SK-N-SH (cell line): ENCODE measurements at regions not wholly inside any gene's neighbourhood (a gene's known extent, or its start where the extent isn't known, plus 50 kb on each side); places are given as distances from the start of the nearest gene placed in this dataset.
A peak's percentile ranks its signal among the peaks of the same experiment; 100 is the strongest.

Source experiments
- CTCF ChIA-PET: fragments of 300-600, 350-600 bp; formaldehyde crosslinking; extraction: SDS; loops from one replicate; lab custom pipeline; 2021; lab: Yijun Ruan, JAX
- POLR2A ChIA-PET: fragments of 350-600 bp; sonication (Branson Sonifier 250); formaldehyde crosslinking; extraction: SDS; loops from one replicate; lab custom pipeline; 2020; ENCODE audit warnings: antibody characterized with exemption, inconsistent platforms; lab: Yijun Ruan, JAX
- DNase-seq: peaks from one replicate; pipeline ENCODE4 v3.0.0; 2012
- H2AFZ ChIP-seq: fragments of 200-600 bp; sonication (generic); 2 replicates; pipeline ENCODE4 v1.8.1; 2016; ENCODE audit warnings: antibody characterized with exemption, mild to moderate bottlenecking, low read depth
- H3F3A ChIP-seq: fragments of 200-600 bp; sonication (generic); replicated peaks from 2 replicates; pipeline ENCODE3; 2016; ENCODE audit warnings: antibody characterized with exemption, mild to moderate bottlenecking; ENCODE audit not compliant: insufficient read depth
- H3K27ac ChIP-seq, 2 experiments: fragments of 200-500 bp in 1 of 2; fragments of 200-600 bp in 1 of 2; sonication (Bioruptor generic) in 1 of 2; sonication (generic), shearing (Covaris generic) in 1 of 2; 2 replicates each; pipeline versions ENCODE4 v1.5.1 to v1.6.1; 2014 to 2016; ENCODE audit warnings: low read depth in 2 of 2, inconsistent platforms in 1 of 2, low read length in 1 of 2, mild to moderate bottlenecking in 1 of 2, mixed read lengths in 1 of 2
- H3K27me3 ChIP-seq: fragments of 200-600 bp; sonication (generic), shearing (Covaris generic); 2 replicates; pipeline ENCODE4 v1.6.1; 2016; ENCODE audit warnings: mixed run types; ENCODE audit not compliant: insufficient read depth
- H3K36me3 ChIP-seq, 2 experiments: fragments of 200-500 bp in 1 of 2; fragments of 200-600 bp in 1 of 2; sonication (Bioruptor generic) in 1 of 2; sonication (generic) in 1 of 2; replicated peaks in 1 of 2; 2 replicates each; pipeline versions ENCODE3 to v1.5.1; 2014 to 2016; ENCODE audit warnings: low read length in 1 of 2, mild to moderate bottlenecking in 1 of 2; ENCODE audit not compliant: insufficient read depth in 2 of 2, control insufficient read depth in 1 of 2
- H3K4me1 ChIP-seq, 2 experiments: fragments of 200-500 bp in 1 of 2; fragments of 200-600 bp in 1 of 2; sonication (Bioruptor generic) in 1 of 2; sonication (generic), shearing (Covaris generic) in 1 of 2; 2 replicates each; pipeline versions ENCODE4 v1.5.1 to v1.6.1; 2014 to 2016; ENCODE audit warnings: low read depth in 1 of 2, low read length in 1 of 2, mixed run types in 1 of 2; ENCODE audit not compliant: insufficient read depth in 2 of 2, control insufficient read depth in 1 of 2
- H3K4me2 ChIP-seq: fragments of 200-600 bp; sonication (generic), shearing (Covaris generic); 2 replicates; pipeline ENCODE4 v1.6.1; 2017; ENCODE audit warnings: mixed run types
- H3K4me3 ChIP-seq, 2 experiments: fragments of 200-500 bp in 1 of 2; fragments of 200-600 bp in 1 of 2; sonication (Bioruptor generic) in 1 of 2; sonication (generic), shearing (Covaris generic) in 1 of 2; 2 replicates each; pipeline versions ENCODE4 v1.5.1 to v1.8.1; 2014 to 2016; ENCODE audit warnings: low read depth in 2 of 2, inconsistent platforms in 1 of 2, low read length in 1 of 2, mild to moderate bottlenecking in 1 of 2, mixed read lengths in 1 of 2, moderate library complexity in 1 of 2
- H3K79me2 ChIP-seq: fragments of 200-600 bp; sonication (generic); 2 replicates; pipeline ENCODE4 v1.8.1; 2017; ENCODE audit warnings: mild to moderate bottlenecking; ENCODE audit not compliant: insufficient read depth
- H3K9ac ChIP-seq: fragments of 200-600 bp; sonication (generic); 2 replicates; pipeline ENCODE4 v1.6.1; 2017; ENCODE audit warnings: mixed run types
- H3K9me2 ChIP-seq: fragments of 200-600 bp; sonication (generic); 2 replicates; pipeline ENCODE4 v1.6.1; 2017; ENCODE audit warnings: mixed run types
- H3K9me3 ChIP-seq: fragments of 200-600 bp; sonication (generic); 2 replicates; pipeline ENCODE4 v1.6.1; 2017; ENCODE audit warnings: mixed run types, mild to moderate bottlenecking, moderate library complexity
- H4K20me1 ChIP-seq: fragments of 200-600 bp; sonication (generic); 2 replicates; pipeline ENCODE4 v1.6.1; 2017; ENCODE audit warnings: mild to moderate bottlenecking, mixed run types; ENCODE audit not compliant: insufficient read depth
- EZH2phosphoT487 ChIP-seq: fragments of 200-600 bp; sonication (generic); IDR thresholded peaks from 2 replicates; pipeline ENCODE4 v1.6.1; 2017; ENCODE audit warnings: low read depth, mixed run types, mild to moderate bottlenecking, antibody characterized with exemption, moderate library complexity, borderline replicate concordance
- FOSL2 ChIP-seq: IDR thresholded peaks from 2 replicates; pipeline ENCODE4 v1.4.0; 2012; ENCODE audit warnings: low read depth, mild to moderate bottlenecking, moderate library complexity, borderline replicate concordance
- GATA2 ChIP-seq: sonication (generic); formaldehyde crosslinking; IDR thresholded peaks from 2 replicates; pipeline ENCODE4 v1.5.0; 2020; ENCODE audit warnings: mild to moderate bottlenecking, missing genetic modification reagents
- JUND ChIP-seq: IDR thresholded peaks from 2 replicates; pipeline ENCODE4 v1.4.0; 2012
- MEF2A ChIP-seq: IDR thresholded peaks from 2 replicates; pipeline ENCODE4 v1.4.0; 2012; ENCODE audit warnings: low read depth, borderline replicate concordance
- NFIC ChIP-seq: IDR thresholded peaks from 2 replicates; pipeline ENCODE4 v1.4.0; 2012; ENCODE audit warnings: borderline replicate concordance
- POLR2AphosphoS5 ChIP-seq: IDR thresholded peaks from 2 replicates; pipeline ENCODE4 v1.6.1; 2012; ENCODE audit warnings: low read depth, low read length
- RCOR1 ChIP-seq: fragments of 150-350 bp; IDR thresholded peaks from 2 replicates; pipeline ENCODE4 v1.6.1; 2017; ENCODE audit warnings: antibody characterized with exemption, low read length
- RXRA ChIP-seq: IDR thresholded peaks from 2 replicates; pipeline ENCODE4 v1.4.0; 2012; ENCODE audit warnings: low read depth, mild to moderate bottlenecking, borderline replicate concordance
- SIN3A ChIP-seq: IDR thresholded peaks from 2 replicates; pipeline ENCODE4 v1.6.1; 2012; ENCODE audit warnings: low read depth, mild to moderate bottlenecking, low read length, moderate library complexity, borderline replicate concordance
- SMC3 ChIP-seq: IDR thresholded peaks from 2 replicates; pipeline ENCODE4 v1.6.1; 2012; ENCODE audit warnings: low read depth, low read length, improper control_type of control experiment
- TCF12 ChIP-seq: IDR thresholded peaks from 2 replicates; pipeline ENCODE4 v1.4.0; 2012
- YY1 ChIP-seq: IDR thresholded peaks from 2 replicates; pipeline ENCODE4 v1.4.0; 2012; ENCODE audit warnings: low read depth, mild to moderate bottlenecking
- WGBS: methylation state at CpG from one replicate; pipeline ENCODE4 v1.1.6; 2017; ENCODE audit warnings: low lambda C conversion rate; 5-methylcytosine and 5-hydroxymethylcytosine counted together
- TF ChIP-seq, protein P1 (sequence below): IDR thresholded peaks from 2 replicates; pipeline ENCODE4 v1.4.0; 2012; ENCODE audit warnings: low read depth, borderline replicate concordance

DNA sequence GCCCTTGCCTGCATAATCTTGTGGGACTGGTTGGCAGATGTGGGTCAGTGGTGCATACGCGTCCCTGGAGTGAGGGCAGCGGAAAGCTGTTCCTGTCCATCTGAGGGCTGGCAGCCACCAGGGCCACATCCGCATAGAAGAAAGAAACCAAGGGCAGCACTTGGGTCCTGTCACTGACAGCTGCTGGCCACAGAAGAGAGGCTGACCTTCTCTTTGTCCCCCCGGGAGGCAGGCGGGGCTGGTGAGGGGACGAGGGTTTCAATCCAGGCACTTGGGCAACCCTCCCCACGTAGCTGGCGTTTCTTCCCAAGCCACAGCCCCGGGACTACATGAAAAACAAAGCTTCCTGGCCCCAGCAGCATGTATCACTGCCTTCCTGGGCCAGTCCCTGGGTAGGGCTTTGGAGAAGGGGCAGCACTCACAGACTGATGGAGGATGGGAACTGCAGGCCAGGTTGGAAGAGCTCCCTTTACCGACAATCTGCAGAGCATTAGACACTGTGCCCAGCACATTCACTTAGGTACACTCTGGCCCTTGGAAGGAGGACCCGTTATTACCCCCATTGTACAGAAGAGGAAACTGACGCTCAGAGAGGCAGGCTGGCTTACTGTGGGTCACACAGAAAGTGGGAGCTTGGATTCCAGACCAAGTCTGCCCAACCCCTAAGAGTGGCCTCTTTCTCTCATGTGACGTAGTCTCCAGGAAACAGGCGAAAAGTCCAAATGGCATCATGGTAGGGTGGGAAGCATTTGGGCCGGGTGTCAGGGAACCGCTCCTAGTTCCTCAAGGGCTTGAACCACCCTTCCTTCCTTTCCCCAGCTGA, 78.8 kb upstream of the SLC6A6 start:
- no peaks in the 10 kb centered on the region for H3K9me3 ChIP-seq
- POLR2A ChIA-PET = interaction anchor here (0.6 kb wide), 1 partner anchor 503 kb away, joined by 4 read pairs; no protein-coding TSS in a partner anchor
- TF ChIP-seq RXRA (no peak), SMC3 (no peak), GATA2 (CRISPR knock-in tag) (no peak), MEF2A (no peak), FOSL2 (no peak), POLR2AphosphoS5 (no peak), JUND (no peak), YY1 (no peak), EZH2phosphoT487 (no peak)
- TF ChIP-seq, protein P1, sequence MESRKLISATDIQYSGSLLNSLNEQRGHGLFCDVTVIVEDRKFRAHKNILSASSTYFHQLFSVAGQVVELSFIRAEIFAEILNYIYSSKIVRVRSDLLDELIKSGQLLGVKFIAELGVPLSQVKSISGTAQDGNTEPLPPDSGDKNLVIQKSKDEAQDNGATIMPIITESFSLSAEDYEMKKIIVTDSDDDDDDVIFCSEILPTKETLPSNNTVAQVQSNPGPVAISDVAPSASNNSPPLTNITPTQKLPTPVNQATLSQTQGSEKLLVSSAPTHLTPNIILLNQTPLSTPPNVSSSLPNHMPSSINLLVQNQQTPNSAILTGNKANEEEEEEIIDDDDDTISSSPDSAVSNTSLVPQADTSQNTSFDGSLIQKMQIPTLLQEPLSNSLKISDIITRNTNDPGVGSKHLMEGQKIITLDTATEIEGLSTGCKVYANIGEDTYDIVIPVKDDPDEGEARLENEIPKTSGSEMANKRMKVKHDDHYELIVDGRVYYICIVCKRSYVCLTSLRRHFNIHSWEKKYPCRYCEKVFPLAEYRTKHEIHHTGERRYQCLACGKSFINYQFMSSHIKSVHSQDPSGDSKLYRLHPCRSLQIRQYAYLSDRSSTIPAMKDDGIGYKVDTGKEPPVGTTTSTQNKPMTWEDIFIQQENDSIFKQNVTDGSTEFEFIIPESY = no peak
- H3K27ac ChIP-seq = no peak overlapping the region
- no peaks in the 10 kb centered on the region for H3K9me2 ChIP-seq
- H3F3A ChIP-seq = no peaks in the 10 kb centered on the region
- 96% methylated on average over 10 of the region's 17 CpGs for WGBS
- H3K79me2 ChIP-seq = no peaks in the 10 kb centered on the region
- peak; percentile 47 for DNase-seq
- no peak overlapping the region for H3K9ac ChIP-seq
- H3K4me1 ChIP-seq = peaks cover 0 to 9% of the 10 kb centered on the region in 2 experiments; a peak in 1 of 4 replicates
- no peak overlapping the region for H3K4me3 ChIP-seq
- H2AFZ ChIP-seq = no peak overlapping the region
- no peaks in the 10 kb centered on the region for H3K27me3 ChIP-seq
- H3K4me2 ChIP-seq = no peak overlapping the region
- CTCF ChIA-PET = interaction anchor here (1.0 to 1.7 kb wide), 3 partner anchors 10 to 120 kb away, joined by 4 to 5 read pairs (median 4); no protein-coding TSS in a partner anchor
- no peaks in the 10 kb centered on the region for H3K36me3 ChIP-seq
- H4K20me1 ChIP-seq = no peaks in the 10 kb centered on the region

DNA sequence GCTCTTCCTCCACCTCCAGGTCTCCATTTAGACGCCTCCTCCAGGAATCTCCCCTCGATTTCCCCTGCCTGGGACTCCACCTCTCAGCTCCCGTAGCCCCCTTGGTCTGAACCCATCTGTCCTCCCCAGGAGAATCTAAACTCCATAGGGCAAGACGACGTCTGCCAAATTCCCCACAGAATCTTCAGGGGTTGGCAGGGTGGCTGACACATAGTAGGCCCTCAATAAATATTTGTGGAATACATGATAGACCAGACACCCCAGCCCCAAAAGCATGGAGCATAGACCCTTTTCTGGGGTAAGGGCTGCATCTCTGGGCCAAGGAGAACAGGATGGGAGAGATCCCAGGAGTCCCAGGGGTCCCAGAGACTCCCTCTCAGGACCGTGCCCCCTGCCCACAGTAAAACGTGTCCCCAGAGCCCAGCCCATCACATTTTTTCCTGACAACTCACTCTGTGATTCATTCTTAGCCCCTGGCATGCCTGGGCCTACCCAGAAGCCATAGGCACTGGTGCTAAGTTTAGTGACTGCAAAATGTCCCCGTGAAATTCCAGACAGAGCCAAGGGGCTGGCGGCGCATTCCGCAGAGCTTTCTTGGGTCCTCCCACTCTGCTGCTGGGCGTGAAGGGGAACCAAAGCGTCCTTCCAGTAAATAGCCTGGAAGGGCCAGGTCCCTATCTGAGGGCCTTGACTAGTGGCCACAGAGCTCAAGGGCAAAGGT, 78.0 kb upstream of the SLC6A6 start:
- no peak overlapping the region for H3K4me3 ChIP-seq
- no peaks in the 10 kb centered on the region for H3K9me3 ChIP-seq
- no peaks in the 10 kb centered on the region for H3F3A ChIP-seq
- DNase-seq = no peak
- peaks cover 0 to 9% of the 10 kb centered on the region in 2 experiments; a peak in 1 of 4 replicates for H3K4me1 ChIP-seq
- H3K79me2 ChIP-seq = no peaks in the 10 kb centered on the region
- no peaks in the 10 kb centered on the region for H3K9me2 ChIP-seq
- H4K20me1 ChIP-seq = no peaks in the 10 kb centered on the region
- 69% methylated on average over 12 of the region's 13 CpGs for WGBS
- no peak for TF ChIP-seq NFIC
- TF ChIP-seq SIN3A = no peak
- no peak for TF ChIP-seq TCF12
- TF ChIP-seq RCOR1 = no peak
- TF ChIP-seq, all 33 proteins: peak for 0
- no peak overlapping the region for H3K4me2 ChIP-seq
- no peak overlapping the region for H3K27ac ChIP-seq
- H3K27me3 ChIP-seq = no peaks in the 10 kb centered on the region
- H3K9ac ChIP-seq = no peak overlapping the region
- H3K36me3 ChIP-seq = no peaks in the 10 kb centered on the region
- H2AFZ ChIP-seq = peak overlapping the region; percentile 31; the same call in 1 of the 2 replicates
- ChIA-PET CTCF (interaction anchor here (1.5 to 1.7 kb wide), 2 partner anchors 9 to 63 kb away, joined by 5 read pairs; no protein-coding TSS in a partner anchor), POLR2A (no interaction called here)
